BE2C (cell line): ENCODE measurements at regions not wholly inside any gene's neighbourhood (a gene's known extent, or its start where the extent isn't known, plus 50 kb on each side); places are given as distances from the start of the nearest gene placed in this dataset.

Experiments
- DNase-seq: peaks from one replicate; pipeline ENCODE4 v3.0.0-alpha.2; 2020
- H3K27me3 ChIP-seq: fragments of 250-450 bp; sonication (Bioruptor Pico); 2 replicates; pipeline ENCODE4 v1.5.1; 2020; ENCODE audit warnings: mild to moderate bottlenecking
- H3K36me3 ChIP-seq: fragments of 250-450 bp; sonication (Bioruptor Pico); 2 replicates; pipeline ENCODE4 v1.5.1; 2020; ENCODE audit warnings: mild to moderate bottlenecking
- H3K4me1 ChIP-seq: fragments of 250-450 bp; sonication (Bioruptor Pico); 2 replicates; pipeline ENCODE4 v1.5.1; 2020
- H3K4me3 ChIP-seq: 2 replicates; pipeline ENCODE4 v1.5.1; 2011; ENCODE audit warnings: low read depth, low read length
- H3K9me3 ChIP-seq: fragments of 250-450 bp; sonication (Bioruptor Pico); 2 replicates; pipeline ENCODE4 v1.5.1; 2020
- CTCF ChIP-seq: IDR thresholded peaks from 2 replicates; pipeline ENCODE4 v1.5.1; 2012; ENCODE audit warnings: mild to moderate bottlenecking, low read depth, low read length

- no peaks in the 10 kb centered on the region for H3K27me3 ChIP-seq
- TF ChIP-seq CTCF, result no peak
- H3K36me3 ChIP-seq, result no peaks in the 10 kb centered on the region
- DNase-seq, result no peak
- H3K4me3 ChIP-seq, result no peak overlapping the region
- H3K9me3 ChIP-seq, result no peaks in the 10 kb centered on the region
- H3K4me1 ChIP-seq, result no peaks in the 10 kb centered on the region
Observed at GRCh38 chr15:67998599-67999133, 55.4 kb upstream of the PIAS1 start.

- DNase-seq, result no peak
- TF ChIP-seq CTCF, result no peak
- no peaks in the 10 kb centered on the region for H3K9me3 ChIP-seq
- H3K4me1 ChIP-seq, result no peaks in the 10 kb centered on the region
- no peak overlapping the region for H3K4me3 ChIP-seq
- no peaks in the 10 kb centered on the region for H3K36me3 ChIP-seq
- no peaks in the 10 kb centered on the region for H3K27me3 ChIP-seq
Observed at GRCh38 chr15:67999320-68000100, 54.6 kb upstream of the PIAS1 start.

DNA sequence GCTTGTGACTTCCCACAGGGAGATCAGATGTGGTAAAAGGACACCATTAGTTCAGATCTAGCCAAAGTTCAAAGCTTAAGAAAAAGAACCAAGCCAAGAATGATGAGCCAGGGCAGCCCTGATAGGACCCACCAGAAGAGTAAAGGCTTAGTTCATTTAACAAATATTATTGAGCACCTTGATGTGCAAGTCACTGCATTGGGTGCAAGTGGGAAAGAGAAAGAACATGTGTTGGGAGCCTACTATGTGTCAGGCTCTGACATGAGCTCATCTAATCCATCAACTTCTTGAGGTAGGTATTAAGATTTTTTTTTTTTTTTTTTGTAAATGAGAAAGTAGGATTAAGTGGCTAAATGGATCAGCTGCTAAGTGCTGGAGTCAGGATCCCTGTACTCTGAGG lies 53.4 kb upstream of the PIAS1 start:
- no peaks in the 10 kb centered on the region for H3K27me3 ChIP-seq
- DNase-seq, result no peak
- H3K4me1 ChIP-seq, result no peaks in the 10 kb centered on the region
- H3K9me3 ChIP-seq, result no peaks in the 10 kb centered on the region
- no peak overlapping the region for H3K4me3 ChIP-seq
- no peaks in the 10 kb centered on the region for H3K36me3 ChIP-seq
- no peak for TF ChIP-seq CTCF

- TF ChIP-seq CTCF, result no peak
- H3K4me3 ChIP-seq, result no peak overlapping the region
- H3K4me1 ChIP-seq, result no peaks in the 10 kb centered on the region
- no peak for DNase-seq
- H3K36me3 ChIP-seq, result no peaks in the 10 kb centered on the region
- no peaks in the 10 kb centered on the region for H3K9me3 ChIP-seq
- no peaks in the 10 kb centered on the region for H3K27me3 ChIP-seq
Observed at GRCh38 chr15:68001811-68002210, 52.3 kb upstream of the PIAS1 start.

GRCh38 chr15:68003297-68003696 lies 50.8 kb upstream of the PIAS1 start:
- Histone ChIP-seq H3K36me3 (no peaks in the 10 kb centered on the region), H3K27me3 (no peaks in the 10 kb centered on the region), H3K9me3 (no peaks in the 10 kb centered on the region), H3K4me1 (no peaks in the 10 kb centered on the region), H3K4me3 (no peak overlapping the region)
- TF ChIP-seq CTCF, result no peak
- no peak for DNase-seq
